Body of pancreas (tissue), 4 donors: ENCODE measurements at regions not wholly inside any gene's neighbourhood (a gene's known extent, or its start where the extent isn't known, plus 50 kb on each side); places are given as distances from the start of the nearest gene placed in this dataset.

ENCODE experiments used
- POLR2A ChIP-seq, 3 donors: fragments of 450-650 bp; IDR thresholded peaks; one replicate each; pipeline ENCODE4 v1.6.1; 2016; ENCODE audit warnings: antibody characterized with exemption in 3 of 3, mild to moderate bottlenecking in 2 of 3
- TF ChIP-seq, protein P1 (sequence below), 7 experiments: fragments of 450-650 bp in 4 of 7; fragments of 200-600 bp in 3 of 7; sonication (generic) in 3 of 7; IDR thresholded peaks; one replicate each; pipeline ENCODE4 v1.5.1; 2016 to 2019; ENCODE audit warnings: antibody characterized with exemption in 7 of 7

DNA sequence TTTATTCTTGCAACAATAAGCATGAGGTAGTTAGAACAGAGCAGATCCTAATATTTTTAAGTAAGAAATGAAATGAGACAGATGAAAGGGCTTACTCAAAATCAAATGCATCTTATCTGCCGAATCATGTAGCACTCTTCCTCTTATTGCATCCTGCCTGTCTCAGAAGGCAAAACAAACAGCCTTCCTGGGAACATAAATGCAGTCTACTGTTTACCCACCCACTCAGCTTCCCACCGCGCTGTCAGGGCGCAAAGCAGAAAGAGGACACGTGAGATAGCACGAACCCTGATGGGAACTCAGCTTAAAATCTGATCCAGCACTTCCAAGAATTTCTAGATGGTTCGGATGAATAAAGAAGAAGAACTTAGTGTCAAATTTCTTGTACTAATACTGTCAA lies 114.4 kb upstream of the CDK1 start:
- TF ChIP-seq POLR2A (IDR thresholded peaks at IDR 0.05) = no peak
- TF ChIP-seq, protein P1, sequence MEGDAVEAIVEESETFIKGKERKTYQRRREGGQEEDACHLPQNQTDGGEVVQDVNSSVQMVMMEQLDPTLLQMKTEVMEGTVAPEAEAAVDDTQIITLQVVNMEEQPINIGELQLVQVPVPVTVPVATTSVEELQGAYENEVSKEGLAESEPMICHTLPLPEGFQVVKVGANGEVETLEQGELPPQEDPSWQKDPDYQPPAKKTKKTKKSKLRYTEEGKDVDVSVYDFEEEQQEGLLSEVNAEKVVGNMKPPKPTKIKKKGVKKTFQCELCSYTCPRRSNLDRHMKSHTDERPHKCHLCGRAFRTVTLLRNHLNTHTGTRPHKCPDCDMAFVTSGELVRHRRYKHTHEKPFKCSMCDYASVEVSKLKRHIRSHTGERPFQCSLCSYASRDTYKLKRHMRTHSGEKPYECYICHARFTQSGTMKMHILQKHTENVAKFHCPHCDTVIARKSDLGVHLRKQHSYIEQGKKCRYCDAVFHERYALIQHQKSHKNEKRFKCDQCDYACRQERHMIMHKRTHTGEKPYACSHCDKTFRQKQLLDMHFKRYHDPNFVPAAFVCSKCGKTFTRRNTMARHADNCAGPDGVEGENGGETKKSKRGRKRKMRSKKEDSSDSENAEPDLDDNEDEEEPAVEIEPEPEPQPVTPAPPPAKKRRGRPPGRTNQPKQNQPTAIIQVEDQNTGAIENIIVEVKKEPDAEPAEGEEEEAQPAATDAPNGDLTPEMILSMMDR (IDR thresholded peaks at IDR 0.05) = no peak
